ENCODE measurements at regions not wholly inside any gene's neighbourhood (a gene's known extent, or its start where the extent isn't known, plus 50 kb on each side); places are given as distances from the start of the nearest gene placed in this dataset.

DNA sequence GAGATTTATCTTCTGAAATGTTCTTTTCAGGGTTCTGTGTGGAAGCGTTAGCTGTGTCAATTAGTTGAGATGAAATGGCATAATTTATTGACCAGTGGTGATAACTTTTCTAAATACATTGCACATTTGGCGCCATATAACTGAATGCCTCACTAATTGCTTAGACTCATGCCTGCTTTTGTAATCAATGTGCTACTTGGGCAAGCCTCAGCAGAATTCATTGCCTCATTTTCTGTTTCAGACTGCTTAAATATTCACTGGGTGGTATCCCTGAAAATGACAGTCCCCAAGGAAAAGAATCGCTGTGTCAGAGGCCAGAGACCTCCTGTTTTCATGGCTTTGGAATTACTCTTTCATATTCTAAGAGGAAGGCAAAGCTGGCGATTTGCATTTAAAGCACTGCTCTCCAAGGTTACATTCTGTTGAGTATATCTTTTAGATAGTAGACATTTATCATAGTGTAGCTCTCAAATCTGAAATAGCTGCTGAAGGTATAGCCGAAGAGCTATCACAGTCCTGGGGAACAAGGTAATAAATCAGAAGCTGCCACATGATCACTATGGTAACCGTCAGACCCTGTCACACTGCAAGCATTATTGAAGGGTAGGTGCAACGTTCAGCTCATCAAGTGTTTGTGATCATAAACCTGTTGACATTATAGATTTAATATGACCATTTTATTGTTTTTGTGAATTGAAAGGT lies 297.3 kb upstream of the E2F7 start:
- TF ChIP-seq CTCF (IDR thresholded peaks at IDR 0.05) (no peak), POLR2A (IDR thresholded peaks at IDR 0.05) (no peak)

Measured in adrenal gland (tissue), 5 donors.